Activated effector memory CD4-positive, alpha-beta T cell treated with anti-CD3 and anti-CD28 coated beads, Interleukin-2, amount 50 U/mL, for 16 hours (primary cell): ENCODE measurements at regions not wholly inside any gene's neighbourhood (a gene's known extent, or its start where the extent isn't known, plus 50 kb on each side); places are given as distances from the start of the nearest gene placed in this dataset.

Source experiments
- DNase-seq: peaks from one replicate; pipeline ENCODE4 v3.0.0-alpha.2; 2020

- DNase-seq = no peak
Observed at GRCh38 chr14:61627612-61628011, 67.7 kb upstream of the HIF1A start.

DNA sequence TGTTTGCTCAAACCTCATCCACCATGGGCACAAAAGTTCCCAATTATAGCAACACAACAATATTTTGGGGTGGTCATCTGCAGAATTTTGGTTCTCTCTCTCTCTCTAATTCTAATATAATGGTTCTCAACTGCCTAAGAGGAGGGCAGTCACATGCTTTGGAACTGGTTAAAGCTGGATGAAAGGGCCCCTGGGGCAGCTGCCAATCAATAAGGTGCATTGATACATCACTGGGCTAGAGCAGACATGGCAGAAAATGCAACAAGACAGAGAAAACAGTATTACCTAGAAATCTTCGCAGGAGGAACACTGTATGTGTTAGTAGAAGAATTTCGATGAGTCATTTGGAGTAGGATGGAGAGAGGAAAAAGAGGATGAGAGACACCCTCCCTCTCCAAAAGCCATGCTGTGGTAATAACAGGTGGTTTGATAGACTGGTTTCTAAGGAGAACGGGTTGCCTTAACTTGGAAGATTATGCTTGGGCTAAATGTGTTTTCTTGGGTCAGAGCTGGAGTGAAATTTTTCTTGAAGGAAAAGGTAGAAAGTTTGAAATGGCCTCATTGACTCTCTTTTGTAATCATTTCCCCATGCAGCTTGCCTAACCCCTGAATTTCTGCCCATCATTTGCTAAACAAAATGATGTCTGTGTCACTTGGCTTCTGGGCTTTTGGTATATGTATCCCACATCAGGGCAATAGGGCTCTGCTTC lies 67.1 kb upstream of the HIF1A start:
- no peak for DNase-seq

DNA sequence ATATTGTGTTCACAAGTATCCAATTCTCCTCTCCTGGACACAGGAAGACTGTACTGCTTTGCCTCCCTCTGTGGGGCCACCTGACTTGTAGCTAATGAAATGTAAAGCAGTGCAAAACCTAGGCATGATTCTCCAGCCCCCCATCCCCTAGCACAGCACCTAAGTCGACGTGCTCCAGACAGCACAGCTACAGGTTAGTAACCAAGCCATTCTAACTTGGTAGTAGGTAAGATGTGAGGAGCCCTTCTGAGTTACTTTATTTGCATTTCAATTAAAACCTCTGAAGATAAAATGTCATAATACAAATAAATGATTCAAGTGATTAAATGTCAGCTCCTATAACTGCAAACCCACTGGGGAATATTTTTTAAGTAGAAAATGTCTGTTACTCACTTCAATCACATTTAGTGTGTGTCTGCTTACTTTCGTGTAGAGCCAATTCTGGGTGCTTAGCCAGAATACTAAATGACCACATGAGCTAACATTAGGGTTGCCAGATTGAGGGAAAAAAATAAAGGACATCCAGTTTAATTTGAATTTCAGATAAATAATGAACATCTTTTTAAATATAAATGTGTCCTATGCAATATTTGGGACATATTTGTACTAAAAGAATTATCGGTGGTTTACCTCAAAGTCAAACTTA lies 64.8 kb upstream of the HIF1A start:
- DNase-seq = no peak

- DNase-seq = no peak
Observed at GRCh38 chr14:61631045-61631687, 64.1 kb upstream of the HIF1A start.

- no peak for DNase-seq
Observed at GRCh38 chr14:61632401-61632800, 62.9 kb upstream of the HIF1A start.

- no peak for DNase-seq
Observed at GRCh38 chr14:61632807-61633206, 62.5 kb upstream of the HIF1A start.

- no peak for DNase-seq
Observed at GRCh38 chr14:61636291-61636690, 59.0 kb upstream of the HIF1A start.

GRCh38 chr14:61636779-61637178 lies 58.5 kb upstream of the HIF1A start:
- DNase-seq = no peak

GRCh38 chr14:61638595-61639387 lies 56.5 kb upstream of the HIF1A start:
- no peak for DNase-seq

DNA sequence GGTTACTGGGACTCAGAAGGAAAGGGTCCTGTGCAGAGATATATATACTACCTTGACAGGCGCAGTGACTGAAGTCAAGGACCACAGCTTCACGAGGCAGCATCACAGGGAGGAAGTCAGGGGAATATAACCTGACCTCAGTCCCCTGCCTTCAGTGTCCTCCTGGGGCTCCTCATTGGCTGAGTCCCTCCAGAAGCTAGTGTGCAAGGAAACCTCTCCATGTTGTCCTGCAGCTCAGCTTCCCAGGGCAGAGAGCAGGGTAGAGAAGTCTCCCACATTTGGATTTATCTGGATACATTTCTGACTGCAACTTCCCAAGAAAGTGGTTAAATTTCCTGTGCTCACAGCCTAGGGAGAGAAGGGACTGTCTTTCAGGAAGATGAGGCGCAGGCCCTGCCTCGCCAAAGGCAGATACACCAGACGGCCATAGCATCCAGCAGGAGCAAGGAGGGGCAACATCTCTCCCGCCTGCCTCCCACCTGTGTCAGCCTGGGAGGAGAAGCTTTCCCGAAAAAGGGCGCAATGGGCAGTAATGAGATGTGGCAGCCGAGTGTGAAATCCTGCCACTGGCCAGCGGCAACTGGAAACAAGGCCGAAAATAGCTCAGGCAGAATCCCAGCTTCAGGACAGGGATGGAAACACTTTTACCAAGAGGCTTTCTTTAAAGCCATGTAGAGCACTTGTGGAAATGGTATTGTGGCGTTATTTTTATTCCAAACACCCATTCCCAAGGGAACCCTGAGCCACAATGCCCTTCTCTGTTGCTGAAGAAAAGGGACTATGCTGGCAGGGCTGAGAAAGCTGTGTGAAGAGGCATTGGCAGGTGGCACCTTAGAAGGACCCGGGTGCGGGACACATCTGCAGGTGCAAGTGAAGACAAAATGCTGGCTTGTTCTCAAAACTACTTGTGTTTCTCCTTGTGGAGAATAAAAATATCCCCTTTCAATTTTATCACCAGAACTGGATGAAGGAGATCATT lies 54.9 kb upstream of the HIF1A start:
- no peak for DNase-seq

DNA sequence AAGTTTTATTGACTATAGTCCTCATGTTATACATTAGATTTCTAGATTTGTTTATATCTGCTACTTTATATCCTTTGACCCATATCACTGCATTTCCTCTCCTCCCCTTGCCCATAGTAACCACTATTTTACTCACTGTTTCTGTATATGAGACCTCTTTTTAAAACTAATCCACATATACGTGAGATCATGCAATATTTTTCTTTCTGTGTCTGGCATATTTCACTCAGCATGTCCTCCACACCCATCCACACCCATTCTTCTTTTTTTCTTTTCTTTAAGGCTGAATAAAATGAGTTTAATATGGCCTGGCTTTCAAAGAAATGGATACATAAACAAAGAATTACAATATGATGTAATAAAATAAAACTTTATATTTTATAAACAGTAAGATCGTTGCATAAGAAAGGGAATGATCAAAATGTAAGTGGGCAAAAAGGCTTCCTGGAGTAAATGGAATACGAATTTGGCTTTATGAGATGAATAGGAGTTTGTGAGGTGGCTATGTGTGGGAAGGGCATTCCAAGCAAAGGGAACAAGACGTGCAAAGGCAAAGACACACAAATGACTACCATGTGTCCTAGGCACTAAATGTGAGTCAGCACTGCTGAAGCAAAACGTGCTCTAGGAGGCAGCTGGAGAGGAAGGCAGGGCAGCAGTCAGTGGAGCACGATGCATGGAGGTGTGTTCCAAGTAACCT lies 53.2 kb upstream of the HIF1A start:
- DNase-seq = no peak

GRCh38 chr14:61642614-61642982 lies 52.7 kb upstream of the HIF1A start:
- DNase-seq = no peak

DNA sequence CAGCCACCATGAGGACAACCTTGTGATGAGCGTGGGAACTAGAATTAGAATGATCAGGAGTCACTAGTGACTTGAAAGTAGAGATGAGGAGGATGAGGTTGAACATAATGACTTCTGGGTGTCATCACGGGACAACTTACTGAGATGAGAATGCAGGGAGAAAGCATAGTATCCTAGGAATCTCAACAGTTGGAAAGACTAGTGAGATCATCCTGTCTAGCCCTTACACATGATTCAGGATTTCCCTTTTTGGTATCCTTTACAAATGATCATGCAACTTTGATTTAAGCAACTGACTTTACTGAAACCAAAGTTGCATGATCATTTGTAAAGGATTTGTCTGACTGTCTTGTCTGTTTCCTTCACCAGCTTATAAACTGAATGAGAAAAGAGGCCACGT lies 51.8 kb upstream of the HIF1A start:
- DNase-seq = no peak

DNA sequence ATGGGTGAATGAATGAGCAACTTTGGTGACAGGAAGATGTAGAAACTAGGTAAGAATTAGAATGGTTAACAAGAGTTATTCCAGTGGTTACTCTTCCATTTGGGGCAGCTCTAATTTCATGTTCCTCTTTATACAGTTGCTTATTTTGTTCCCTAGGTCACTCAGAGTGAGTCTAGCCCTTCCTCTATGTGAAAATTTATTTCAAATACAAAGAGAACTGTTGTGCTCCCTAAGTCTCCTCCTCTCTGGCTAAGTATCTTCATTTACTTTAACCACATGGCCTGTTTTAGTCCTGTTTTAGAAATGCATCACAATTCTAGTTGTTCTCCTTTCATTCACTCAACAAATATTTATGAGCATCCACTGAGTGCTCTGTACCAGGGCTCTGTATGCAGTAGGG lies 51.1 kb upstream of the HIF1A start:
- DNase-seq = no peak

GRCh38 chr14:61644834-61645233 lies 50.5 kb upstream of the HIF1A start:
- DNase-seq = no peak

DNA sequence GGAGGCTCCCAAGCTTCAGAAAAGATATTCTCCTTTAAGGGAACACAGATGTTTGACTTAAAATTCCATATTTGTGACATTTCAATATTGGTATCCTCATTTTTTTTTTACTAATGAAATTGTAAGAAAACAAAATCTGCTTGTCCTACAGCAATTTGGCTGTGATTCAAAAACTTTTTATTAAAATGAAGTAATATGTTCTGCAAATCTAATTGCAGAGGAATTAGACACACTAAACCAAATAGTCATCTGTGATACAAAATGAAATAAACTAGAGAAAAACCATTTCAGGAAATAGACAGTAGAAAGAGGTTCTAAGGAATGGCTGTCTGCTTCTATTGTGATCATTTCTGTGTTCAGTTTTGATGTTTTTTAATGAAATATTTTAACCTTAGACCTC lies 50.1 kb upstream of the HIF1A start:
- no peak for DNase-seq
